ENCODE measurements at regions not wholly inside any gene's neighbourhood (a gene's known extent, or its start where the extent isn't known, plus 50 kb on each side); places are given as distances from the start of the nearest gene placed in this dataset.

DNA sequence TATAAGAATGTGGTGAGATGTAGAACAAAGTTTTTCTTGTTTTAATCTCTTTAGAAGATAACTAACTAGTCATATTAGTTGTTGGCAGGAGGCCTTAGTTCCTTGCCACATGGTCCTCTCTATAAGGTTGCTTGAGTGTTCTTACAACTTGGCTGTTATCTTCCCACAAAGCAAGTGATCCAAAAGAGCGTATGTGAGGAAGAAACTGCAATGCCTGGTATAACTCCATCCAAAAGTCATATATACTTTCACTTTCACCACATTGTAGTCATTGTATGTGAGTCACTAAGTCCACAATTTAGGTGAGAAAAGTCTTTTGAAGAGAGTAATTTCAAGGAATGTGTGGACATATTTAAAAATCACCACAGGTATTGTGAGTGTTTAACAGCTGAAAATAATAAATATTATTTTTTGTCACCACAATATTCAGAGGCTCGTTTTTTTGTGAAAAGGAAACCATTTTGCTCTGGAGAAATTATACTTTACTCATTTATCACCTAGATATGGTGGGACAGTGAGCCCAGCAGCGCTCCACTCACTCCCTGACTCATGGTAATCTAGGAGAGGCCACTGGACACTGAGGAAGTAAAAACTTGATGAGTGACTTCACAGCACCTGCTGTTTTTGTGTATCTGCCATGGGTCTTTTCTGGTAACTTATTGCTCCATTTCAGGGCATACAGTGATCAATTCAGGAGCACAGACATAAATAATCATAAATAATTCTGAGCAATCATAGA lies 369.4 kb upstream of the NDST3 start:
- WGBS, 2 donors (ENCODE audit: low coverage in 1 of 2): 41 to 51% methylated on average over 3 of the region's 3 CpGs
- in situ Hi-C loops (cut with MboI; ENCODE audit: low pct_ligation_motif_present in 1 of 4, low pct_unique_long_range_greater_than_20kb in 1 of 4, low sequenced_read_pairs in 3 of 4) (no loop called here), intact Hi-C loops (cut with DNase I; ENCODE audit: low total_unique reads) (no loop called here)
- H3K27me3 ChIP-seq: no peaks in the 10 kb centered on the region
- H3K9me3 ChIP-seq: no peaks in the 10 kb centered on the region
- peaks cover 0 to 13% (median 0%) of the 10 kb centered on the region in 4 donors for H3K4me1 ChIP-seq
- no peaks in the 10 kb centered on the region for H3K36me3 ChIP-seq
- H3K27ac ChIP-seq: no peak overlapping the region
- DNase-seq: no peak
- no peak overlapping the region for H3K4me3 ChIP-seq
- no peak for TF ChIP-seq POLR2AphosphoS5 (IDR thresholded peaks at IDR 0.05)
- no peak for TF ChIP-seq POLR2A (IDR thresholded peaks at IDR 0.05)
- no peak for TF ChIP-seq EP300 (IDR thresholded peaks at IDR 0.05; ENCODE audit: low read depth)
- TF ChIP-seq, protein P1, sequence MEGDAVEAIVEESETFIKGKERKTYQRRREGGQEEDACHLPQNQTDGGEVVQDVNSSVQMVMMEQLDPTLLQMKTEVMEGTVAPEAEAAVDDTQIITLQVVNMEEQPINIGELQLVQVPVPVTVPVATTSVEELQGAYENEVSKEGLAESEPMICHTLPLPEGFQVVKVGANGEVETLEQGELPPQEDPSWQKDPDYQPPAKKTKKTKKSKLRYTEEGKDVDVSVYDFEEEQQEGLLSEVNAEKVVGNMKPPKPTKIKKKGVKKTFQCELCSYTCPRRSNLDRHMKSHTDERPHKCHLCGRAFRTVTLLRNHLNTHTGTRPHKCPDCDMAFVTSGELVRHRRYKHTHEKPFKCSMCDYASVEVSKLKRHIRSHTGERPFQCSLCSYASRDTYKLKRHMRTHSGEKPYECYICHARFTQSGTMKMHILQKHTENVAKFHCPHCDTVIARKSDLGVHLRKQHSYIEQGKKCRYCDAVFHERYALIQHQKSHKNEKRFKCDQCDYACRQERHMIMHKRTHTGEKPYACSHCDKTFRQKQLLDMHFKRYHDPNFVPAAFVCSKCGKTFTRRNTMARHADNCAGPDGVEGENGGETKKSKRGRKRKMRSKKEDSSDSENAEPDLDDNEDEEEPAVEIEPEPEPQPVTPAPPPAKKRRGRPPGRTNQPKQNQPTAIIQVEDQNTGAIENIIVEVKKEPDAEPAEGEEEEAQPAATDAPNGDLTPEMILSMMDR (IDR thresholded peaks at IDR 0.05): no peak

DNA sequence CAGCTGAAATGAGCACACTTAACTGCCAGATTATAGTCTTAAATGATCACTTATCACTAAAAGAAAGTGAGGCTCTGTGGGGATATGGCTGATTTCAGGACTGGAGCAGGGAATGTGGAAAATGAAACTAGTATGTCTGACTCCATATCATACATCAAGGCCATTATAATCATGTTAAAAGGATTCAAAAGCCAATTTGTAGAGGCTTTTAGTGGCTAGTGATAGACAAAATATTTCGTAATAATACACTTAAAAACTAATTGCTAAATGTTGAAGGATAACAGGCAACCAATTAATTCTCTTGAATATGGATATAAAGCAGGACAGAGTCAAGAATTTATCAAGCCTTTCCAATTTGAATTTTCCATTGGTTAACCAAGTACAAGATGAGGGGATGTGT lies 358.1 kb upstream of the NDST3 start:
- intact Hi-C loops (cut with DNase I; ENCODE audit: low total_unique reads): no loop called here
- Histone ChIP-seq H3K36me3 (no peaks in the 10 kb centered on the region), H3K9me3 (no peaks in the 10 kb centered on the region), H3K27ac (no peak overlapping the region), H3K27me3 (no peaks in the 10 kb centered on the region), H3K4me3 (no peak overlapping the region), H3K4me1 (no peaks in the 10 kb centered on the region)
- WGBS, 2 donors (ENCODE audit: low coverage in 1 of 2): 0 to 63% methylated on average over 1 of the region's 1 CpG
- no peak for TF ChIP-seq EP300 (IDR thresholded peaks at IDR 0.05; ENCODE audit: low read depth)
- TF ChIP-seq, protein P1 (IDR thresholded peaks at IDR 0.05): no peak
- no peak for TF ChIP-seq POLR2A (IDR thresholded peaks at IDR 0.05)
- DNase-seq: no peak
- in situ Hi-C loops (cut with MboI; ENCODE audit: low pct_ligation_motif_present in 1 of 4, low pct_unique_long_range_greater_than_20kb in 1 of 4, low sequenced_read_pairs in 3 of 4): no loop called here

DNA sequence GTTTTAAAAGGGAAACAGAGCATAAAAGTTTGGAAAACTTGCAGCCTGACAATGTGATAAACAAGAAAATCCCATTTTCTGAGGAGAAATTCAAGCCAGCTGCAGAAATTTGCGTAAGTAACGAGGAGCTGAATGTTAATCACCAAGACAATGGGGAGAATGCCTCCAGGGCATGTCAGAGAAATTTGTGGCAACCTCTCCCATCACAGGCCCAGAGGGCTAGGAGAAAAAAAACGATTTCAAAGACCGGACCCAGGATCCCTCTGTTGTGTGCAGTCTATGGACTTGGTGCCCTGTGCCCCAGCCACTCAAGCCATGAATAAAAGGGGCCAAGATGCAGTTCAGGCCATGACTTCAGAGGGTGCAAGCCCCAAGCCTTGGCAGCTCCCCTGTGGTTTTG lies 355.4 kb upstream of the NDST3 start:
- H3K27ac ChIP-seq: no peak overlapping the region
- H3K4me1 ChIP-seq: no peaks in the 10 kb centered on the region
- in situ Hi-C loops (cut with MboI; ENCODE audit: low pct_ligation_motif_present in 1 of 4, low pct_unique_long_range_greater_than_20kb in 1 of 4, low sequenced_read_pairs in 3 of 4) (no loop called here), intact Hi-C loops (cut with DNase I; ENCODE audit: low total_unique reads) (no loop called here)
- no peak for DNase-seq
- H3K36me3 ChIP-seq: no peaks in the 10 kb centered on the region
- H3K27me3 ChIP-seq: no peaks in the 10 kb centered on the region
- no peaks in the 10 kb centered on the region for H3K9me3 ChIP-seq
- H3K4me3 ChIP-seq: no peak overlapping the region
- TF ChIP-seq POLR2A (IDR thresholded peaks at IDR 0.05) (no peak), EP300 (IDR thresholded peaks at IDR 0.05; ENCODE audit: low read depth) (no peak), POLR2AphosphoS5 (IDR thresholded peaks at IDR 0.05) (no peak)
- TF ChIP-seq, protein P1 (IDR thresholded peaks at IDR 0.05): no peak
- 73 to 79% methylated on average over 3 to 4 of the region's 4 CpGs for WGBS, 2 donors (ENCODE audit: low coverage in 1 of 2)

GRCh38 chr4:117691572-117692351 lies 342.5 kb upstream of the NDST3 start:
- intact Hi-C loops (cut with DNase I; ENCODE audit: low total_unique reads): no loop called here

More at GRCh38 chr4:117691572-117692351, 342.5 kb upstream of the NDST3 start:
- WGBS, 2 donors (ENCODE audit: low coverage in 1 of 2): 85% methylated on average over 6 of the region's 7 CpGs; no CpG with 5 or more reads in 1 of the 2 donors
- Histone ChIP-seq H3K27ac (no peak overlapping the region), H3K36me3 (no peaks in the 10 kb centered on the region), H3K9me3 (no peaks in the 10 kb centered on the region), H3K27me3 (no peaks in the 10 kb centered on the region), H3K4me1 (no peaks in the 10 kb centered on the region), H3K4me3 (no peak overlapping the region)
- DNase-seq: no peak
- in situ Hi-C loops (cut with MboI; ENCODE audit: low pct_ligation_motif_present in 1 of 4, low pct_unique_long_range_greater_than_20kb in 1 of 4, low sequenced_read_pairs in 3 of 4): no loop called here
- no peak for TF ChIP-seq POLR2A (IDR thresholded peaks at IDR 0.05)
- TF ChIP-seq POLR2AphosphoS5 (IDR thresholded peaks at IDR 0.05): no peak
- TF ChIP-seq EP300 (IDR thresholded peaks at IDR 0.05; ENCODE audit: low read depth): no peak

Measured in transverse colon (tissue), 4 donors.